Panc1 (cell line): ENCODE measurements at regions not wholly inside any gene's neighbourhood (a gene's known extent, or its start where the extent isn't known, plus 50 kb on each side); places are given as distances from the start of the nearest gene placed in this dataset.

Source experiments
- ATAC-seq: fragments of 200-7000 bp; cut with Tn5 transposase; 2 replicates; pipeline ENCODE4 v1.9.1; 2020; ENCODE audit warnings: mild to moderate bottlenecking, moderate library complexity
- BruUV-seq: library from RNA; stranded (reverse); fragments of 400-500 nt; replicated peaks from 2 replicates; lab custom pipeline; 2021; lab: Mats Ljungman, UMichigan
- CTCF ChIA-PET: fragments of 300-600 bp; sonication (Branson Sonifier 250); formaldehyde crosslinking; loops from one replicate; lab custom pipeline; 2022; ENCODE audit warnings: antibody characterized with exemption; lab: Charles Lee
- POLR2A ChIA-PET: fragments of 300-600 bp; sonication (Branson Sonifier 250); formaldehyde crosslinking; loops from one replicate; lab custom pipeline; 2022; ENCODE audit warnings: antibody characterized with exemption; lab: Charles Lee
- DNase-seq: peaks from one replicate; pipeline ENCODE4 v3.0.0-alpha.2; 2010; ENCODE audit warnings: low read depth, low spot score
- H3K27ac ChIP-seq: 2 replicates; pipeline ENCODE4 v1.5.1; 2011; ENCODE audit warnings: mild to moderate bottlenecking, low read length, inconsistent platforms
- H3K27me3 ChIP-seq: fragments of 200-500 bp; sonication (Bioruptor generic); 2 replicates; pipeline ENCODE4 v1.6.0; 2014; ENCODE audit warnings: low read length, inconsistent platforms; ENCODE audit not compliant: control insufficient read depth, insufficient read depth
- H3K36me3 ChIP-seq: fragments of 200-500 bp; sonication (Bioruptor generic); 2 replicates; pipeline ENCODE4 v1.5.1; 2014; ENCODE audit warnings: inconsistent platforms, mild to moderate bottlenecking, low read length, moderate library complexity; ENCODE audit not compliant: control insufficient read depth, insufficient read depth
- H3K4me1 ChIP-seq: 2 replicates; pipeline ENCODE4 v1.5.1; 2011; ENCODE audit warnings: inconsistent platforms, mild to moderate bottlenecking, low read length, moderate library complexity; ENCODE audit not compliant: control insufficient read depth, insufficient read depth
- H3K4me3 ChIP-seq, 2 experiments: 2 replicates each; pipeline ENCODE4 v1.5.1; 2011 to 2012; ENCODE audit warnings: low read depth in 2 of 2, low read length in 2 of 2, mild to moderate bottlenecking in 2 of 2, inconsistent platforms in 1 of 2, moderate library complexity in 1 of 2
- H3K9me3 ChIP-seq: fragments of 200-500 bp; sonication (Bioruptor generic); 2 replicates; pipeline ENCODE4 v1.5.1; 2014; ENCODE audit warnings: low read depth, mild to moderate bottlenecking, inconsistent platforms, low read length, moderate library complexity; ENCODE audit not compliant: control insufficient read depth, insufficient read depth
- POLR2AphosphoS5 ChIP-seq: IDR thresholded peaks from 2 replicates; pipeline ENCODE4 v1.6.1; 2012; ENCODE audit warnings: mild to moderate bottlenecking, low read depth, low read length, moderate library complexity
- REST ChIP-seq, 2 experiments: IDR thresholded peaks; 2 replicates each; pipeline ENCODE4 v1.6.1; 2011 to 2012; ENCODE audit warnings: low read depth in 2 of 2, control low read depth in 1 of 2, low read length in 1 of 2, mild to moderate bottlenecking in 1 of 2, moderate library complexity in 1 of 2; ENCODE audit not compliant: insufficient read depth in 1 of 2
- SIN3A ChIP-seq: IDR thresholded peaks from 2 replicates; pipeline ENCODE4 v1.6.1; 2012; ENCODE audit warnings: low read depth, mild to moderate bottlenecking, low read length, moderate library complexity, borderline replicate concordance; ENCODE audit not compliant: insufficient read depth
- TCF7L2 ChIP-seq: IDR thresholded peaks from 2 replicates; pipeline ENCODE4 v1.6.1; 2011; ENCODE audit warnings: mild to moderate bottlenecking, low read depth, low read length, inconsistent platforms
- in situ Hi-C: cut with HindIII; loops from 2 replicates; pipeline ENCODE4 v1.10.0; 2016; ENCODE audit warnings: low sequenced_read_pairs, low pct_unique_long_range_greater_than_20kb
- intact Hi-C: fragments of 100-400 bp; cut with micrococcal nuclease; formaldehyde crosslinking; loops from one replicate; pipeline ENCODE4 v1.10.0; 2022; ENCODE audit not compliant: unreplicated experiment
- TF ChIP-seq, protein P1 (sequence below): fragments of 450-650 bp; IDR thresholded peaks from 2 replicates; pipeline ENCODE4 v1.5.1; 2017; ENCODE audit warnings: mild to moderate bottlenecking

DNA sequence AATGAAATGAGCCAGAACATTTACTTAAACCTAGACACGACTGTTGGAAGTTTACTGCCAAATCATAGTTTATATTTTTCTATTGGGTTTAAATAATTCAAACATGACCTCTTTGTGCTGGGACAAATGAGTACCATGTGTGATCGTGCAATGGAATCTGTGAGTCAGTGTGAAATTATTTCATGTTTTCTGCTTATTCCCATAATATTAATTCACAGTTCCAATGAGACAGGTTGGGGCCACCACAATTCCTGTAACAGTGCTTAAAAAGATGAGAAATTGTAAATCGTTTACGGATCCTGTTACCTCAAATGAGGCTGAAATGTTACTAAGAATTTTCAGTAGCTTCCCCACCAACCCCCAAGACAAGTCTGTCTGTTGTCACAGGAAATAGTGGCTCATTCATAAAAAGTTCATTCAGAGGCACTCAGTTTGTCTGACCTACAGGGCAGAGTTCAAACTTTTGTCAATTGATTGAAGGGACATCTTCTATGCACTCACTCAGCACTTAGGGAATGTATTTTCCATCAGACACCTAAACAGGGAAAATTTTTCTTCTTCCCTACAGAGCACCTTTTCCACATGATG lies 563.9 kb upstream of the ADAMTS16 start:
- no peaks in the 10 kb centered on the region for H3K27me3 ChIP-seq
- H3K4me3 ChIP-seq: no peak overlapping the region
- TF ChIP-seq SIN3A: no peak
- no peak for ATAC-seq
- no peaks in the 10 kb centered on the region for H3K9me3 ChIP-seq
- ChIA-PET POLR2A (no interaction called here), CTCF (no interaction called here)
- no peak overlapping the region for H3K27ac ChIP-seq
- no peaks in the 10 kb centered on the region for H3K36me3 ChIP-seq
- H3K4me1 ChIP-seq: no peaks in the 10 kb centered on the region
- BruUV-seq: no TSS peak
- in situ Hi-C loops (no loop called here), intact Hi-C loops (no loop called here)
- DNase-seq: no peak

- no TSS peak for BruUV-seq
- no peaks in the 10 kb centered on the region for H3K36me3 ChIP-seq
- intact Hi-C loops: no loop called here
These were observed 563.2 kb upstream of the ADAMTS16 start for GRCh38 chr5:4576908-4577307.

More at GRCh38 chr5:4576908-4577307, 563.2 kb upstream of the ADAMTS16 start:
- no peak overlapping the region for H3K27ac ChIP-seq
- TF ChIP-seq, protein P1, sequence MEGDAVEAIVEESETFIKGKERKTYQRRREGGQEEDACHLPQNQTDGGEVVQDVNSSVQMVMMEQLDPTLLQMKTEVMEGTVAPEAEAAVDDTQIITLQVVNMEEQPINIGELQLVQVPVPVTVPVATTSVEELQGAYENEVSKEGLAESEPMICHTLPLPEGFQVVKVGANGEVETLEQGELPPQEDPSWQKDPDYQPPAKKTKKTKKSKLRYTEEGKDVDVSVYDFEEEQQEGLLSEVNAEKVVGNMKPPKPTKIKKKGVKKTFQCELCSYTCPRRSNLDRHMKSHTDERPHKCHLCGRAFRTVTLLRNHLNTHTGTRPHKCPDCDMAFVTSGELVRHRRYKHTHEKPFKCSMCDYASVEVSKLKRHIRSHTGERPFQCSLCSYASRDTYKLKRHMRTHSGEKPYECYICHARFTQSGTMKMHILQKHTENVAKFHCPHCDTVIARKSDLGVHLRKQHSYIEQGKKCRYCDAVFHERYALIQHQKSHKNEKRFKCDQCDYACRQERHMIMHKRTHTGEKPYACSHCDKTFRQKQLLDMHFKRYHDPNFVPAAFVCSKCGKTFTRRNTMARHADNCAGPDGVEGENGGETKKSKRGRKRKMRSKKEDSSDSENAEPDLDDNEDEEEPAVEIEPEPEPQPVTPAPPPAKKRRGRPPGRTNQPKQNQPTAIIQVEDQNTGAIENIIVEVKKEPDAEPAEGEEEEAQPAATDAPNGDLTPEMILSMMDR: no peak
- TF ChIP-seq SIN3A (no peak), POLR2AphosphoS5 (no peak), TCF7L2 (no peak), REST (IDR thresholded peaks at IDR 0.05; ENCODE audit: insufficient read depth in 1 of 2, low read depth in 2 of 2, low read length in 1 of 2) (no peak)
- H3K4me1 ChIP-seq: no peaks in the 10 kb centered on the region
- no peak overlapping the region for H3K4me3 ChIP-seq
- DNase-seq: no peak
- in situ Hi-C loops: no loop called here
- no peaks in the 10 kb centered on the region for H3K27me3 ChIP-seq
- ChIA-PET POLR2A (no interaction called here), CTCF (no interaction called here)
- ATAC-seq: no peak
- H3K9me3 ChIP-seq: no peaks in the 10 kb centered on the region
